ENCODE measurements at regions not wholly inside any gene's neighbourhood (a gene's known extent, or its start where the extent isn't known, plus 50 kb on each side); places are given as distances from the start of the nearest gene placed in this dataset.

DNA sequence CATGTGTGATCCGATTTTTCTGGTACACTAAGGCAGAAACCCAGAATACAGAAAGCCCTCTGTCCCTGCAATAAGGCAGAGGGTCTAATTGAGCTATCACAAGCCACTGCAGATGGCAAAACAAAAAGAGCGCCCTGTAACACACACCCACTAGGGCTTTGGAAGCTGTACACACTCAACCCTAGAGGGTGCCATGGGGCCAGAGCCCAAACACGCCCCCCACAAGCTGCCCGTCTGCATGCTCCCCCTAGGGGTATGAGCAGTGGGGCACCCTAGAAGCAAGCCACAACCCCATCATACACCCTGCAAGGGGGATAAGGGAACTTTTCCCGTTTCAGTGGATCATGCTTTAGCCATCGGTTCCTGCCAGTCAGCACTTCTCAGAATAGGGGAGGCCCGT is 62.2 kb upstream of the PDE10A start:
- H3K4me3 ChIP-seq (replicated peaks; ENCODE audit: insufficient read depth, low read length) = no peak overlapping the region
- DNase-seq (ENCODE audit: low read depth in 1 of 2, low spot score in 1 of 2) = no peak
- H3K27me3 ChIP-seq (ENCODE audit: insufficient read depth, poor library complexity, severe bottlenecking) = no peaks in the 10 kb centered on the region
- no peak for TF ChIP-seq GABPA (IDR thresholded peaks at IDR 0.05; ENCODE audit: low read depth)
- H3K27ac ChIP-seq (replicated peaks) = no peak overlapping the region

DNA sequence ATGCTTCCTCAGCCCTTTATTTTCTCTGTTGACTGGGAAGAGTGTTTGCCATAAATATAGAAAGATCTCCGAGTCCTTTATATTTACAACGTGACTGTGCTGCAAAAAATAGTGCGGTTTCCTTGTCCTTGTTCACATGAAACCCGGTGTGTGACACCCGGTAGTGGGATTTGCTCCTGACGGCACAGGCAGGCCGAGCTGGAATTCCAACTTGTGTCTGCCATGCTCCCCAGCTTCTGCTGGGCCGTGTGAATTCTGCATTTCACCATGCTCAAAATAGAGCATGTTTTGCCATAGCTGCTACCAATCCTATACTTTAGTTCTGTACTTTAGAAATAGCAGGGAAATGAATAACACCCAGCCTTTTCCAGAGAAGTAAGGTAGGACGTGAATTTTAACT is 60.3 kb upstream of the PDE10A start:
- DNase-seq (ENCODE audit: low read depth in 1 of 2, low spot score in 1 of 2) = no peak
- no peaks in the 10 kb centered on the region for H3K27me3 ChIP-seq (ENCODE audit: insufficient read depth, poor library complexity, severe bottlenecking)
- H3K4me3 ChIP-seq (replicated peaks; ENCODE audit: insufficient read depth, low read length) = no peak overlapping the region
- no peak overlapping the region for H3K27ac ChIP-seq (replicated peaks)
- TF ChIP-seq, protein P1, sequence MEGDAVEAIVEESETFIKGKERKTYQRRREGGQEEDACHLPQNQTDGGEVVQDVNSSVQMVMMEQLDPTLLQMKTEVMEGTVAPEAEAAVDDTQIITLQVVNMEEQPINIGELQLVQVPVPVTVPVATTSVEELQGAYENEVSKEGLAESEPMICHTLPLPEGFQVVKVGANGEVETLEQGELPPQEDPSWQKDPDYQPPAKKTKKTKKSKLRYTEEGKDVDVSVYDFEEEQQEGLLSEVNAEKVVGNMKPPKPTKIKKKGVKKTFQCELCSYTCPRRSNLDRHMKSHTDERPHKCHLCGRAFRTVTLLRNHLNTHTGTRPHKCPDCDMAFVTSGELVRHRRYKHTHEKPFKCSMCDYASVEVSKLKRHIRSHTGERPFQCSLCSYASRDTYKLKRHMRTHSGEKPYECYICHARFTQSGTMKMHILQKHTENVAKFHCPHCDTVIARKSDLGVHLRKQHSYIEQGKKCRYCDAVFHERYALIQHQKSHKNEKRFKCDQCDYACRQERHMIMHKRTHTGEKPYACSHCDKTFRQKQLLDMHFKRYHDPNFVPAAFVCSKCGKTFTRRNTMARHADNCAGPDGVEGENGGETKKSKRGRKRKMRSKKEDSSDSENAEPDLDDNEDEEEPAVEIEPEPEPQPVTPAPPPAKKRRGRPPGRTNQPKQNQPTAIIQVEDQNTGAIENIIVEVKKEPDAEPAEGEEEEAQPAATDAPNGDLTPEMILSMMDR (IDR thresholded peaks at IDR 0.05; ENCODE audit: insufficient read depth, low read length) = no peak
- TF ChIP-seq GABPA (IDR thresholded peaks at IDR 0.05; ENCODE audit: low read depth) = no peak
- TF ChIP-seq, protein P2, sequence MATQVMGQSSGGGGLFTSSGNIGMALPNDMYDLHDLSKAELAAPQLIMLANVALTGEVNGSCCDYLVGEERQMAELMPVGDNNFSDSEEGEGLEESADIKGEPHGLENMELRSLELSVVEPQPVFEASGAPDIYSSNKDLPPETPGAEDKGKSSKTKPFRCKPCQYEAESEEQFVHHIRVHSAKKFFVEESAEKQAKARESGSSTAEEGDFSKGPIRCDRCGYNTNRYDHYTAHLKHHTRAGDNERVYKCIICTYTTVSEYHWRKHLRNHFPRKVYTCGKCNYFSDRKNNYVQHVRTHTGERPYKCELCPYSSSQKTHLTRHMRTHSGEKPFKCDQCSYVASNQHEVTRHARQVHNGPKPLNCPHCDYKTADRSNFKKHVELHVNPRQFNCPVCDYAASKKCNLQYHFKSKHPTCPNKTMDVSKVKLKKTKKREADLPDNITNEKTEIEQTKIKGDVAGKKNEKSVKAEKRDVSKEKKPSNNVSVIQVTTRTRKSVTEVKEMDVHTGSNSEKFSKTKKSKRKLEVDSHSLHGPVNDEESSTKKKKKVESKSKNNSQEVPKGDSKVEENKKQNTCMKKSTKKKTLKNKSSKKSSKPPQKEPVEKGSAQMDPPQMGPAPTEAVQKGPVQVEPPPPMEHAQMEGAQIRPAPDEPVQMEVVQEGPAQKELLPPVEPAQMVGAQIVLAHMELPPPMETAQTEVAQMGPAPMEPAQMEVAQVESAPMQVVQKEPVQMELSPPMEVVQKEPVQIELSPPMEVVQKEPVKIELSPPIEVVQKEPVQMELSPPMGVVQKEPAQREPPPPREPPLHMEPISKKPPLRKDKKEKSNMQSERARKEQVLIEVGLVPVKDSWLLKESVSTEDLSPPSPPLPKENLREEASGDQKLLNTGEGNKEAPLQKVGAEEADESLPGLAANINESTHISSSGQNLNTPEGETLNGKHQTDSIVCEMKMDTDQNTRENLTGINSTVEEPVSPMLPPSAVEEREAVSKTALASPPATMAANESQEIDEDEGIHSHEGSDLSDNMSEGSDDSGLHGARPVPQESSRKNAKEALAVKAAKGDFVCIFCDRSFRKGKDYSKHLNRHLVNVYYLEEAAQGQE (IDR thresholded peaks at IDR 0.05; ENCODE audit: insufficient replicate concordance, low read depth) = no peak
- TF ChIP-seq SPI1 (IDR thresholded peaks at IDR 0.05; ENCODE audit: borderline replicate concordance, low read depth) = no peak
- no peak for TF ChIP-seq POLR2AphosphoS5 (IDR thresholded peaks at IDR 0.05; ENCODE audit: low read depth)

DNA sequence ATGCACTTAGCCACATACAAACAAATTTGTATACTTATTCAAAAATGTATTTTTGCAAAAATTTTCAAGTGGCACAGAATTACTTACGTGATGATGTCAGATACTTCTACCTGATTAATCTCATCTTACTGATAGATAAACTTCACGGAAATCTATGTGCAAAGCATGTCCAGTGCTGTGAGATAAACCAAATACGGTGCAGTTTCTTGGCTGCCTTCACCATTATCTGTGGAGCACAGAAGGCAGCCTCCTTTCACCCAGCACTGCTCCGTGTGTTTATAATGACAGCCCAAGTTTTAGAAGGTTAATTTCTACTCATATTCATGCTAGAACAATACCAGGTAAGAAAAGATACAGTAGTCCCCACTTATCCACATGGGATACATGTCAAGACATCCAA is 59.0 kb upstream of the PDE10A start:
- TF ChIP-seq GABPA (IDR thresholded peaks at IDR 0.05; ENCODE audit: low read depth) (no peak), POLR2AphosphoS5 (IDR thresholded peaks at IDR 0.05; ENCODE audit: low read depth) (no peak)
- TF ChIP-seq, protein P1 (IDR thresholded peaks at IDR 0.05; ENCODE audit: insufficient read depth, low read length) = no peak
- TF ChIP-seq, protein P2 (IDR thresholded peaks at IDR 0.05; ENCODE audit: insufficient replicate concordance, low read depth) = no peak

DNA sequence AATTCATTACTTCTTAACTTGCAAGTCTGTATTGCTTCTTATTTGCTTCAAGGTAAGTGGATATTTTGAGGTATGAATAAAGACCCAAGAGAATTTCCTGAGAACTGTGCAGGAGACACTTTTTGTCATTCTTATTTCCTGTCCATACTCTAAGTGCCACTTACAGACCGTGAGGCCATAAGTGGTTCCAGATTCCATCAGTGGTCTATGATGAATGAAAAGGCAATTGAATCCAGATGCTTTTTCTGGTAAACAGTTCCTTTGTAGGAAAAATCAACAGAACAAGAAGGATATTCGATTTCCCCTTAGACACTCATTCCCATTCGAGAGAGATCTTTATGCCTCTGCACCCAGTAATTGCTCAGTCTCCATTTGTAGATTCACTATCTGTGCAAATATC is 58.3 kb upstream of the PDE10A start:
- TF ChIP-seq, protein P1 (IDR thresholded peaks at IDR 0.05; ENCODE audit: insufficient read depth, low read length) = no peak
- TF ChIP-seq, protein P2 (IDR thresholded peaks at IDR 0.05; ENCODE audit: insufficient replicate concordance, low read depth) = no peak
- TF ChIP-seq POLR2AphosphoS5 (IDR thresholded peaks at IDR 0.05; ENCODE audit: low read depth) (no peak), SPI1 (IDR thresholded peaks at IDR 0.05; ENCODE audit: borderline replicate concordance, low read depth) (no peak), GABPA (IDR thresholded peaks at IDR 0.05; ENCODE audit: low read depth) (no peak)
- H3K4me3 ChIP-seq (replicated peaks; ENCODE audit: insufficient read depth, low read length) = no peak overlapping the region

More for the DNA sequence above, 59.0 kb upstream of the PDE10A start:
- H3K27ac ChIP-seq (replicated peaks) = no peak overlapping the region
- H3K4me3 ChIP-seq (replicated peaks; ENCODE audit: insufficient read depth, low read length) = no peak overlapping the region
- no peak for DNase-seq (ENCODE audit: low read depth in 1 of 2, low spot score in 1 of 2)
- no peaks in the 10 kb centered on the region for H3K27me3 ChIP-seq (ENCODE audit: insufficient read depth, poor library complexity, severe bottlenecking)

More for the DNA sequence above, 58.3 kb upstream of the PDE10A start:
- DNase-seq (ENCODE audit: low read depth in 1 of 2, low spot score in 1 of 2) = no peak
- Histone ChIP-seq H3K27ac (replicated peaks) (no peak overlapping the region), H3K27me3 (ENCODE audit: insufficient read depth, poor library complexity, severe bottlenecking) (no peaks in the 10 kb centered on the region)

All from HL-60 (cell line).